ENCODE measurements at regions not wholly inside any gene's neighbourhood (a gene's known extent, or its start where the extent isn't known, plus 50 kb on each side); places are given as distances from the start of the nearest gene placed in this dataset.
A peak's percentile ranks its signal among the peaks of the same experiment; 100 is the strongest.

GRCh38 chr14:40028991-40029390, 596.8 kb upstream of the FBXO33 start:
- H2AK5ac ChIP-seq (ENCODE audit: insufficient read length, low read length), result no peak overlapping the region
- no peak overlapping the region for H4K8ac ChIP-seq (replicated peaks; ENCODE audit: insufficient read length, low read depth, low read length)
- no peak overlapping the region for H2AFZ ChIP-seq (ENCODE audit: low read length)
- H2BK5ac ChIP-seq (ENCODE audit: insufficient read length, low read length), result no peak overlapping the region
- Mint-ChIP-seq H3K4me3 (no peak overlapping the region), H3K4me1 (no peaks in the 10 kb centered on the region), H3K36me3 (ENCODE audit: insufficient read depth in 1 of 3, low read depth in 3 of 3) (no peaks in the 10 kb centered on the region), H3K27ac (peak overlapping the region in 2 of 3 experiments; percentile 4 to 12; a peak in 1 of 7 replicates), H3K9me3 (no peaks in the 10 kb centered on the region), H3K27me3 (ENCODE audit: low read depth) (no peaks in the 10 kb centered on the region)
- no peak overlapping the region for H3K56ac ChIP-seq (ENCODE audit: insufficient read length, low read depth, low read length)
- H3K9me3 ChIP-seq (ENCODE audit: control insufficient read depth, low read depth, low read length), result no peaks in the 10 kb centered on the region
- no peak for TF ChIP-seq CTCF (conservative IDR thresholded peaks at IDR 0.05)
- H3K9ac ChIP-seq (ENCODE audit: extremely low read depth, insufficient read length, low read length), result no peak overlapping the region
- H2BK12ac ChIP-seq (ENCODE audit: insufficient read length, low read depth, low read length), result no peak overlapping the region
- H3K4ac ChIP-seq (ENCODE audit: low read depth, low read length), result no peak overlapping the region
- no CpG with 5 or more reads among the region's 3 CpGs for WGBS (ENCODE audit: extremely low coverage, insufficient read length, low lambda C conversion rate)
- H3K27ac ChIP-seq (ENCODE audit: insufficient read length, low read depth, low read length), result no peak overlapping the region
- no peak overlapping the region for H3K23ac ChIP-seq (ENCODE audit: insufficient read length, low read depth, low read length)
- H3T11ph ChIP-seq (ENCODE audit: low read length), result no peak overlapping the region
- H3K18ac ChIP-seq (ENCODE audit: insufficient read length, low read depth, low read length), result no peak overlapping the region
- H3K4me2 ChIP-seq (ENCODE audit: insufficient read depth, insufficient read length, low read length), result no peak overlapping the region
- DNase-seq, result no peak
- H3K27me3 ChIP-seq (ENCODE audit: insufficient read depth, low read length), result no peaks in the 10 kb centered on the region
- no peak overlapping the region for H4K5ac ChIP-seq (ENCODE audit: insufficient read length, low read depth, low read length)
- H4K91ac ChIP-seq (ENCODE audit: insufficient read length, low read depth, low read length), result no peak overlapping the region
- H3K79me2 ChIP-seq (ENCODE audit: insufficient read depth, low read length), result no peaks in the 10 kb centered on the region
- H2BK20ac ChIP-seq (ENCODE audit: low read depth, low read length, poor library complexity, severe bottlenecking), result no peak overlapping the region
- no peaks in the 10 kb centered on the region for H4K20me1 ChIP-seq (ENCODE audit: control insufficient read depth, insufficient read depth, insufficient read length)
- H3K4me1 ChIP-seq (ENCODE audit: insufficient read depth, low read length), result no peaks in the 10 kb centered on the region
- H2BK120ac ChIP-seq (ENCODE audit: low read depth, low read length, poor library complexity, severe bottlenecking), result no peak overlapping the region
- H3K23me2 ChIP-seq (ENCODE audit: insufficient read length, low read depth, low read length, poor library complexity, severe bottlenecking), result no peaks in the 10 kb centered on the region
- H3K79me1 ChIP-seq (ENCODE audit: insufficient read depth, low read depth, low read length, poor library complexity, severe bottlenecking), result no peaks in the 10 kb centered on the region
- no peak overlapping the region for H3K14ac ChIP-seq (ENCODE audit: insufficient read depth, low read length)
- no peak overlapping the region for H2BK15ac ChIP-seq (ENCODE audit: low read depth, low read length)
